ENCODE measurements at regions not wholly inside any gene's neighbourhood (a gene's known extent, or its start where the extent isn't known, plus 50 kb on each side); places are given as distances from the start of the nearest gene placed in this dataset.

- Histone ChIP-seq H4K20me1 (ENCODE audit: control insufficient read depth, insufficient read depth, low read length, poor library complexity, severe bottlenecking) (no peaks in the 10 kb centered on the region), H3K4me3 (ENCODE audit: control extremely low read depth in 1 of 5, extremely low read depth in 1 of 5, insufficient read depth in 1 of 5, low read depth in 2 of 5, low read length in 4 of 5) (no peak overlapping the region), H3K27me3 (replicated peaks in 1 of 4; ENCODE audit: control extremely low read depth in 1 of 4, control insufficient read depth in 3 of 4, insufficient read depth in 4 of 4, low read length in 3 of 4) (no peaks in the 10 kb centered on the region), H3K4me1 (ENCODE audit: control insufficient read depth in 2 of 2, insufficient read depth in 2 of 2, low read length in 2 of 2) (no peaks in the 10 kb centered on the region), H2AFZ (ENCODE audit: insufficient read depth, low read depth, low read length, poor library complexity, severe bottlenecking) (no peak overlapping the region), H3K9me3 (ENCODE audit: control extremely low read depth in 1 of 3, control insufficient read depth in 2 of 3, insufficient read depth in 1 of 3, low read length in 2 of 3) (no peaks in the 10 kb centered on the region), H3K4me2 (replicated peaks; ENCODE audit: low read depth, low read length, poor library complexity, severe bottlenecking) (no peak overlapping the region), H3K9ac (ENCODE audit: low read length) (no peak overlapping the region), H3K79me2 (ENCODE audit: control insufficient read depth, insufficient read depth, low read length) (no peaks in the 10 kb centered on the region), H3K27ac (ENCODE audit: low read length in 2 of 2) (no peak overlapping the region), H3K36me3 (replicated peaks in 1 of 2; ENCODE audit: control extremely low read depth in 1 of 2, control insufficient read depth in 1 of 2, extremely low read depth in 1 of 2, insufficient read depth in 2 of 2, low read length in 1 of 2) (no peaks in the 10 kb centered on the region)
- intact Hi-C loops (cut with micrococcal nuclease), result no loop called here
- POLR2A ChIA-PET, result no interaction called here
- WGBS (ENCODE audit: insufficient coverage), result no CpG with 5 or more reads among the region's 2 CpGs
- no peak for ATAC-seq (ENCODE audit: low read depth)
- H3K9me3 Mint-ChIP-seq (ENCODE audit: insufficient read depth), result peaks cover 2% of the 10 kb centered on the region
- CTCF ChIA-PET, result no interaction called here
- H3K27me3 Mint-ChIP-seq, result no peaks in the 10 kb centered on the region
- H3K27ac Mint-ChIP-seq, result no peak overlapping the region
- no peak for DNase-seq
- no peak for TF ChIP-seq EZH2 (IDR thresholded peaks at IDR 0.05; ENCODE audit: borderline replicate concordance, insufficient read depth, low read depth, low read length, poor library complexity, severe bottlenecking)
- TF ChIP-seq, protein P1, sequence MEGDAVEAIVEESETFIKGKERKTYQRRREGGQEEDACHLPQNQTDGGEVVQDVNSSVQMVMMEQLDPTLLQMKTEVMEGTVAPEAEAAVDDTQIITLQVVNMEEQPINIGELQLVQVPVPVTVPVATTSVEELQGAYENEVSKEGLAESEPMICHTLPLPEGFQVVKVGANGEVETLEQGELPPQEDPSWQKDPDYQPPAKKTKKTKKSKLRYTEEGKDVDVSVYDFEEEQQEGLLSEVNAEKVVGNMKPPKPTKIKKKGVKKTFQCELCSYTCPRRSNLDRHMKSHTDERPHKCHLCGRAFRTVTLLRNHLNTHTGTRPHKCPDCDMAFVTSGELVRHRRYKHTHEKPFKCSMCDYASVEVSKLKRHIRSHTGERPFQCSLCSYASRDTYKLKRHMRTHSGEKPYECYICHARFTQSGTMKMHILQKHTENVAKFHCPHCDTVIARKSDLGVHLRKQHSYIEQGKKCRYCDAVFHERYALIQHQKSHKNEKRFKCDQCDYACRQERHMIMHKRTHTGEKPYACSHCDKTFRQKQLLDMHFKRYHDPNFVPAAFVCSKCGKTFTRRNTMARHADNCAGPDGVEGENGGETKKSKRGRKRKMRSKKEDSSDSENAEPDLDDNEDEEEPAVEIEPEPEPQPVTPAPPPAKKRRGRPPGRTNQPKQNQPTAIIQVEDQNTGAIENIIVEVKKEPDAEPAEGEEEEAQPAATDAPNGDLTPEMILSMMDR (IDR thresholded peaks at IDR 0.05), result no peak
- H3K4me1 Mint-ChIP-seq, result no peaks in the 10 kb centered on the region
- no peak overlapping the region for H3K4me3 Mint-ChIP-seq
Observed at GRCh38 chr4:135941671-135942070, 1590.6 kb downstream of the PCDH18 start.

- no peaks in the 10 kb centered on the region for H3K4me1 Mint-ChIP-seq
- no CpG with 5 or more reads among the region's 1 CpG for WGBS (ENCODE audit: insufficient coverage)
- Histone ChIP-seq H3K4me1 (ENCODE audit: control insufficient read depth in 2 of 2, insufficient read depth in 2 of 2, low read length in 2 of 2) (no peaks in the 10 kb centered on the region), H3K9ac (ENCODE audit: low read length) (no peak overlapping the region), H3K4me3 (ENCODE audit: control extremely low read depth in 1 of 5, extremely low read depth in 1 of 5, insufficient read depth in 1 of 5, low read depth in 2 of 5, low read length in 4 of 5) (no peak overlapping the region), H3K9me3 (ENCODE audit: control extremely low read depth in 1 of 3, control insufficient read depth in 2 of 3, insufficient read depth in 1 of 3, low read length in 2 of 3) (no peaks in the 10 kb centered on the region), H3K27ac (ENCODE audit: low read length in 2 of 2) (no peak overlapping the region), H3K79me2 (ENCODE audit: control insufficient read depth, insufficient read depth, low read length) (no peaks in the 10 kb centered on the region), H3K27me3 (replicated peaks in 1 of 4; ENCODE audit: control extremely low read depth in 1 of 4, control insufficient read depth in 3 of 4, insufficient read depth in 4 of 4, low read length in 3 of 4) (no peaks in the 10 kb centered on the region), H3K4me2 (replicated peaks; ENCODE audit: low read depth, low read length, poor library complexity, severe bottlenecking) (no peak overlapping the region), H3K36me3 (replicated peaks in 1 of 2; ENCODE audit: control extremely low read depth in 1 of 2, control insufficient read depth in 1 of 2, extremely low read depth in 1 of 2, insufficient read depth in 2 of 2, low read length in 1 of 2) (no peaks in the 10 kb centered on the region), H4K20me1 (ENCODE audit: control insufficient read depth, insufficient read depth, low read length, poor library complexity, severe bottlenecking) (no peaks in the 10 kb centered on the region), H2AFZ (ENCODE audit: insufficient read depth, low read depth, low read length, poor library complexity, severe bottlenecking) (no peak overlapping the region)
- ATAC-seq (ENCODE audit: low read depth) (no peak), DNase-seq (no peak)
- peaks cover 3% of the 10 kb centered on the region for H3K9me3 Mint-ChIP-seq (ENCODE audit: insufficient read depth)
- intact Hi-C loops (cut with micrococcal nuclease), result no loop called here
- no peaks in the 10 kb centered on the region for H3K27me3 Mint-ChIP-seq
- ChIA-PET POLR2A (no interaction called here), CTCF (no interaction called here)
- no peak overlapping the region for H3K4me3 Mint-ChIP-seq
- TF ChIP-seq, protein P1 (IDR thresholded peaks at IDR 0.05), result no peak
- no peak for TF ChIP-seq EZH2 (IDR thresholded peaks at IDR 0.05; ENCODE audit: borderline replicate concordance, insufficient read depth, low read depth, low read length, poor library complexity, severe bottlenecking)
- H3K27ac Mint-ChIP-seq, result no peak overlapping the region
Observed at GRCh38 chr4:135934026-135934425, 1598.3 kb downstream of the PCDH18 start.
